ENCODE measurements at regions not wholly inside any gene's neighbourhood (a gene's known extent, or its start where the extent isn't known, plus 50 kb on each side); places are given as distances from the start of the nearest gene placed in this dataset.

GRCh38 chr7:18230271-18230670 lies 202.6 kb upstream of the PRPS1L1 start:
- no peaks in the 10 kb centered on the region for H3K27me3 ChIP-seq
- 91 to 94% methylated on average over 8 of the region's 8 CpGs for WGBS, 2 donors

GRCh38 chr7:18231854-18232253 lies 204.2 kb upstream of the PRPS1L1 start:
- Histone ChIP-seq H3K27me3 (no peaks in the 10 kb centered on the region), H3K4me1 (no peaks in the 10 kb centered on the region), H3K27ac (no peak overlapping the region), H3K36me3 (no peaks in the 10 kb centered on the region), H3K4me3 (replicated peaks in 1 of 3) (no peak overlapping the region), H3K9me3 (no peaks in the 10 kb centered on the region)
- no peak for DNase-seq
- intact Hi-C loops (cut with DNase I) = no loop called here
- TF ChIP-seq CTCF (IDR thresholded peaks at IDR 0.05) = no peak
- no peak for TF ChIP-seq POLR2A (IDR thresholded peaks at IDR 0.05)
- 80 to 84% methylated on average over 4 of the region's 4 CpGs for WGBS, 2 donors

More at GRCh38 chr7:18230271-18230670, 202.6 kb upstream of the PRPS1L1 start:
- DNase-seq = no peak
- intact Hi-C loops (cut with DNase I) = no loop called here
- no peak for TF ChIP-seq POLR2A (IDR thresholded peaks at IDR 0.05)
- no peak overlapping the region for H3K27ac ChIP-seq
- no peaks in the 10 kb centered on the region for H3K9me3 ChIP-seq
- no peak overlapping the region for H3K4me3 ChIP-seq (replicated peaks in 1 of 3)
- no peaks in the 10 kb centered on the region for H3K36me3 ChIP-seq
- no peaks in the 10 kb centered on the region for H3K4me1 ChIP-seq

DNA sequence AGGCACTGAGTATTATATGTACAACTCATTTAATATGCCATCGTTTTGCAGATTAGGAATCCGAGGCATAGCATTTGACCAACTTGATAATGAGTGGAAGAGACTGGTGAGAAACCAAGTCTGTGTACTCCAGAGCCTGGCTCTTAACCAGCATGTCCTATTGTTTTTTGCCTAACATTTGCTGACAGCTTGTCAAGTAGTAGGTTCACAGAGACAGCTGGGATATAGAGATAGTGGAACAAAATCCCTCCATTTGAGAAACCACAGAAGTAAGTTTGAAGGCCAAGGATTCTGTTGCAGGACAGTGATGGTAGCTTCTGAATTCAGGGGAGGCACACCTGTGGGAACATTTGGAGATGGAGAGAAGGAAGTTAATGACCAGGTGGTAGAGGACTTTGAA lies 206.9 kb upstream of the PRPS1L1 start:
- Histone ChIP-seq H3K27ac (no peak overlapping the region), H3K36me3 (no peaks in the 10 kb centered on the region), H3K4me1 (no peaks in the 10 kb centered on the region), H3K27me3 (no peaks in the 10 kb centered on the region), H3K9me3 (no peaks in the 10 kb centered on the region), H3K4me3 (replicated peaks in 1 of 3) (no peak overlapping the region)
- TF ChIP-seq CTCF (IDR thresholded peaks at IDR 0.05) = no peak
- no peak for TF ChIP-seq POLR2A (IDR thresholded peaks at IDR 0.05)
- 95% methylated on average over 2 of the region's 2 CpGs for WGBS, 2 donors
- no peak for DNase-seq
- intact Hi-C loops (cut with DNase I) = no loop called here

DNA sequence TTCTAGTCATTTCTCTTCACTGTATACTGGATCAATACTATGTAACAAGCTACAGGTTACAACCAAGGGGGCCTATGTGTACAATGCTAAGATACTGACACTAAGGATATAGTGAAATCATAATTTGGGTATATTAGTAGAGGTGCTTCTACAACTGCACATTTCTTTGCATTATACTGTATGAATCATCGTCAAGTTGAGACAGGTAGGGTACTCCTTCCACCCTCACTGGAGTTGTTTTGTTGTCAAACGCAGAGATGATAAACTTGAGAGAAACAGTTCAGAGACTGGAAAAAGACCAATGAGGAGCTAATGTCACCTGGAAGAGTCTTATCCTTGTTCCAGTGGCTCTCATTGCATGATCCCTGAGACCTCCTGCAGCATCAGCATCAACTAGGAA lies 208.2 kb upstream of the PRPS1L1 start:
- DNase-seq = no peak
- Histone ChIP-seq H3K4me1 (no peaks in the 10 kb centered on the region), H3K9me3 (no peaks in the 10 kb centered on the region), H3K27ac (no peak overlapping the region), H3K4me3 (replicated peaks in 1 of 3) (no peak overlapping the region), H3K27me3 (no peaks in the 10 kb centered on the region), H3K36me3 (no peaks in the 10 kb centered on the region)
- intact Hi-C loops (cut with DNase I) = no loop called here
- WGBS, 2 donors = 97 to 100% methylated on average over 2 of the region's 2 CpGs
- TF ChIP-seq POLR2A (IDR thresholded peaks at IDR 0.05) (no peak), CTCF (IDR thresholded peaks at IDR 0.05) (no peak)

DNA sequence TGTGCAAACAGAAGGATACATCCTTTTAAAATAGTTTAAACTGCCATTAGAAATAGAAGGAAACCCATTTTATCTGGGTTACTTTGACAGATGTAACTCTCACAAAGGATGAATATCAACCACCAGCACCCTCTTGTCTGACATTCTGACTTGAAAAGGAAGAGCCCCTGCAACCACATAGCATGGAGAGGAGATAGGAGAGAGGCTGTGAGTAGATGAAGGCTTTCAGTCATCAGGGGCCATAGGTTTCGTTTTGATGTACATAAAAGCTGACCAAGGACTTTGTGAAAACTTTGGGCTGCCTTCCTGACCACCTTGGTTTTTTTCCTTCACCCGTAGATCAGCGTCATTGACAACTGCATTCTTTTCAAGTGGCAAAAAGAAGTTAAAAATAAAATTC lies 211.6 kb upstream of the PRPS1L1 start:
- no peak overlapping the region for H3K4me3 ChIP-seq (replicated peaks in 1 of 3)
- no peaks in the 10 kb centered on the region for H3K27me3 ChIP-seq
- 53 to 70% methylated on average over 3 of the region's 3 CpGs for WGBS, 2 donors
- H3K36me3 ChIP-seq = no peaks in the 10 kb centered on the region
- H3K27ac ChIP-seq = no peak overlapping the region
- DNase-seq = no peak
- TF ChIP-seq CTCF (IDR thresholded peaks at IDR 0.05) (no peak), POLR2A (IDR thresholded peaks at IDR 0.05) (no peak)
- intact Hi-C loops (cut with DNase I) = no loop called here
- H3K9me3 ChIP-seq = no peaks in the 10 kb centered on the region
- H3K4me1 ChIP-seq = no peaks in the 10 kb centered on the region
